ENCODE measurements at regions not wholly inside any gene's neighbourhood (a gene's known extent, or its start where the extent isn't known, plus 50 kb on each side); places are given as distances from the start of the nearest gene placed in this dataset.

DNA sequence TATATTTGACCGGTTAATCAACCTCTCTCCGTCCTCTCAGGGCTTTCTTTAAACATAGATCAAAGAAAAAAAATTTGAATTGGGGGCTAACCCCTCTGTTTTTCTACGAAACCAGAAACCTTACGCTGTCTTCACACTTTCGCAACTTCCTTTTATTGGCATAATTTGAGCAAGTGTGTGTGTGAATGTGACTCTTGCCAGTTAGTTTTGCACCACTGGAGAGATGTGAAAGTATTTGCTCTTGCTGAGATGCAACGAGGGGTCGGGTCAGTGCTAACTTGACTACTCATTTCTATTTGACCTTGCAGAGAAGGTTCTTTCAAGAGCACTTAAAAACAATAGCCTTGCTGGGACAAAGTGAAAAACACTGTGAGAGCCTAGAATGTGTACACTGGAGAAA, 81.2 kb downstream of the FAM43A start:
- TF ChIP-seq, protein P1, sequence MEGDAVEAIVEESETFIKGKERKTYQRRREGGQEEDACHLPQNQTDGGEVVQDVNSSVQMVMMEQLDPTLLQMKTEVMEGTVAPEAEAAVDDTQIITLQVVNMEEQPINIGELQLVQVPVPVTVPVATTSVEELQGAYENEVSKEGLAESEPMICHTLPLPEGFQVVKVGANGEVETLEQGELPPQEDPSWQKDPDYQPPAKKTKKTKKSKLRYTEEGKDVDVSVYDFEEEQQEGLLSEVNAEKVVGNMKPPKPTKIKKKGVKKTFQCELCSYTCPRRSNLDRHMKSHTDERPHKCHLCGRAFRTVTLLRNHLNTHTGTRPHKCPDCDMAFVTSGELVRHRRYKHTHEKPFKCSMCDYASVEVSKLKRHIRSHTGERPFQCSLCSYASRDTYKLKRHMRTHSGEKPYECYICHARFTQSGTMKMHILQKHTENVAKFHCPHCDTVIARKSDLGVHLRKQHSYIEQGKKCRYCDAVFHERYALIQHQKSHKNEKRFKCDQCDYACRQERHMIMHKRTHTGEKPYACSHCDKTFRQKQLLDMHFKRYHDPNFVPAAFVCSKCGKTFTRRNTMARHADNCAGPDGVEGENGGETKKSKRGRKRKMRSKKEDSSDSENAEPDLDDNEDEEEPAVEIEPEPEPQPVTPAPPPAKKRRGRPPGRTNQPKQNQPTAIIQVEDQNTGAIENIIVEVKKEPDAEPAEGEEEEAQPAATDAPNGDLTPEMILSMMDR (conservative IDR thresholded peaks at IDR 0.05) = no peak
- TF ChIP-seq ZFX (IDR thresholded peaks at IDR 0.05) = no peak

Data from C4-2B (cell line).